Gastrocnemius medialis (tissue), 4 donors: ENCODE measurements at regions not wholly inside any gene's neighbourhood (a gene's known extent, or its start where the extent isn't known, plus 50 kb on each side); places are given as distances from the start of the nearest gene placed in this dataset.
A peak's percentile ranks its signal among the peaks of the same experiment; 100 is the strongest.

Experiments
- ATAC-seq, 2 donors: fragments of 150-250 bp; one replicate each; pipeline ENCODE4 v1.9.1; 2016
- DNase-seq, 2 donors: peaks; one replicate each; pipeline ENCODE4 v3.0.0-alpha.2; 2019
- H3K27ac ChIP-seq, 4 donors: fragments of 200-600 bp; sonication (generic); 1 replicate in 1 of 4; 2 replicates in 3 of 4; pipeline ENCODE4 v1.5.1; 2016 to 2018; ENCODE audit warnings: mild to moderate bottlenecking in 2 of 4, moderate library complexity in 1 of 4
- H3K27me3 ChIP-seq, 3 donors: fragments of 200-600 bp; sonication (generic) in 2 of 3; 1 replicate in 1 of 3; 2 replicates in 2 of 3; pipeline versions ENCODE4 v1.5.1 to v1.6.0; 2016 to 2019; ENCODE audit warnings: mild to moderate bottlenecking in 1 of 3, moderate library complexity in 1 of 3
- H3K36me3 ChIP-seq, 2 donors: fragments of 200-600 bp; sonication (generic) in 1 of 2; one replicate each; pipeline ENCODE4 v1.5.1; 2017 to 2018
- H3K4me1 ChIP-seq, 2 donors: fragments of 200-600 bp; sonication (generic) in 1 of 2; one replicate each; pipeline ENCODE4 v1.5.1; 2016 to 2017; ENCODE audit warnings: mild to moderate bottlenecking in 2 of 2
- H3K4me3 ChIP-seq, 4 donors: fragments of 200-600 bp; sonication (generic) in 3 of 4; 1 replicate in 1 of 4; 2 replicates in 3 of 4; pipeline ENCODE4 v1.5.1; 2016 to 2019; ENCODE audit warnings: mild to moderate bottlenecking in 2 of 4
- H3K9me3 ChIP-seq, 3 donors: fragments of 200-600 bp; sonication (generic) in 2 of 3; 1 replicate in 1 of 3; 2 replicates in 2 of 3; pipeline ENCODE4 v1.5.1; 2016 to 2019
- CTCF ChIP-seq, 5 experiments: fragments of 450-650 bp in 3 of 5; fragments of 200-600 bp in 2 of 5; sonication (generic) in 2 of 5; IDR thresholded peaks in 4 of 5; conservative IDR thresholded peaks in 1 of 5; 1 replicate in 4 of 5; 2 replicates in 1 of 5; pipeline ENCODE4 v1.5.1; 2016 to 2019; ENCODE audit warnings: antibody characterized with exemption in 5 of 5, mild to moderate bottlenecking in 3 of 5, moderate library complexity in 3 of 5
- POLR2A ChIP-seq, 2 donors: fragments of 450-650 bp; IDR thresholded peaks; one replicate each; pipeline ENCODE4 v1.6.1; 2017; ENCODE audit warnings: antibody characterized with exemption in 2 of 2, mild to moderate bottlenecking in 2 of 2, moderate library complexity in 2 of 2
- in situ Hi-C, 4 donors: fragments of 200-750 bp; cut with MboI; loops; one replicate each; pipeline versions ENCODE4 v1.15.0 to v1.8.0; 2017; ENCODE audit warnings: low sequenced_read_pairs in 4 of 4
- intact Hi-C: fragments of 100-400 bp; cut with DNase I; formaldehyde crosslinking; loops from one replicate; pipeline ENCODE4 v1.15.1; 2023; ENCODE audit warnings: low total_unique reads

- ATAC-seq (no peak), DNase-seq (no peak)
- TF ChIP-seq CTCF (IDR thresholded peaks at IDR 0.05 in 4 of 5, conservative IDR thresholded peaks at IDR 0.05 in 1 of 5) (no peak), POLR2A (IDR thresholded peaks at IDR 0.05) (no peak)
- no peaks in the 10 kb centered on the region for H3K4me1 ChIP-seq
- in situ Hi-C loops (no loop called here), intact Hi-C loops (no loop called here)
- H3K27ac ChIP-seq: peak overlapping the region in 1 of 4 donors; percentile 1
- no peaks in the 10 kb centered on the region for H3K27me3 ChIP-seq
- no peaks in the 10 kb centered on the region for H3K36me3 ChIP-seq
- H3K9me3 ChIP-seq: no peaks in the 10 kb centered on the region
- H3K4me3 ChIP-seq: no peak overlapping the region
Measured at GRCh38 chr18:31244771-31245394, 73.1 kb upstream of the DSG1 start.

- Histone ChIP-seq H3K27me3 (no peaks in the 10 kb centered on the region), H3K4me1 (no peaks in the 10 kb centered on the region), H3K4me3 (no peak overlapping the region), H3K36me3 (no peaks in the 10 kb centered on the region), H3K9me3 (no peaks in the 10 kb centered on the region), H3K27ac (no peak overlapping the region)
- no peak for ATAC-seq
- no peak for DNase-seq
- in situ Hi-C loops: no loop called here
- intact Hi-C loops: no loop called here
- no peak for TF ChIP-seq POLR2A (IDR thresholded peaks at IDR 0.05)
- no peak for TF ChIP-seq CTCF (IDR thresholded peaks at IDR 0.05 in 4 of 5, conservative IDR thresholded peaks at IDR 0.05 in 1 of 5)
Measured at GRCh38 chr18:31245820-31246219, 72.1 kb upstream of the DSG1 start.

- TF ChIP-seq POLR2A (IDR thresholded peaks at IDR 0.05) (no peak), CTCF (IDR thresholded peaks at IDR 0.05 in 4 of 5, conservative IDR thresholded peaks at IDR 0.05 in 1 of 5) (no peak)
- Histone ChIP-seq H3K4me3 (no peak overlapping the region), H3K36me3 (no peaks in the 10 kb centered on the region), H3K9me3 (no peaks in the 10 kb centered on the region), H3K27me3 (no peaks in the 10 kb centered on the region), H3K27ac (no peak overlapping the region), H3K4me1 (no peaks in the 10 kb centered on the region)
- DNase-seq: no peak
- intact Hi-C loops: no loop called here
- ATAC-seq: no peak
- in situ Hi-C loops: no loop called here
Measured at GRCh38 chr18:31246460-31246859, 71.5 kb upstream of the DSG1 start.

GRCh38 chr18:31247574-31248199, 70.3 kb upstream of the DSG1 start:
- H3K9me3 ChIP-seq: no peaks in the 10 kb centered on the region
- H3K36me3 ChIP-seq: no peaks in the 10 kb centered on the region
- no peak overlapping the region for H3K27ac ChIP-seq
- no peak for DNase-seq
- intact Hi-C loops (no loop called here), in situ Hi-C loops (no loop called here)
- TF ChIP-seq CTCF (IDR thresholded peaks at IDR 0.05 in 4 of 5, conservative IDR thresholded peaks at IDR 0.05 in 1 of 5) (no peak), POLR2A (IDR thresholded peaks at IDR 0.05) (no peak)
- no peaks in the 10 kb centered on the region for H3K27me3 ChIP-seq
- H3K4me1 ChIP-seq: no peaks in the 10 kb centered on the region
- ATAC-seq: no peak
- no peak overlapping the region for H3K4me3 ChIP-seq
